Left lung (tissue), 4 donors: ENCODE measurements at regions not wholly inside any gene's neighbourhood (a gene's known extent, or its start where the extent isn't known, plus 50 kb on each side); places are given as distances from the start of the nearest gene placed in this dataset.

Experiments used
- ATAC-seq: fragments of 200-7000 bp; cut with Tn5 transposase; one replicate; pipeline ENCODE4 v1.9.1; 2020; ENCODE audit warnings: moderate library complexity
- DNase-seq, 4 donors: peaks; one replicate each; pipeline ENCODE4 v3.0.0-alpha.2; 2013 to 2020
- H3K27ac ChIP-seq, 2 donors: fragments of 200-600 bp; sonication (generic) in 1 of 2; one replicate each; pipeline versions ENCODE4 v1.5.0 to v1.8.0; 2020 to 2021
- H3K27me3 ChIP-seq, 2 donors: fragments of 200-600 bp; sonication (generic) in 1 of 2; one replicate each; pipeline versions ENCODE4 v1.5.0 to v1.8.0; 2020 to 2021
- H3K36me3 ChIP-seq, 2 donors: fragments of 200-600 bp; sonication (generic) in 1 of 2; one replicate each; pipeline versions ENCODE4 v1.5.0 to v1.8.0; 2020 to 2021
- H3K4me1 ChIP-seq, 2 donors: fragments of 200-600 bp; one replicate each; pipeline ENCODE4 v1.8.0; 2021
- H3K4me3 ChIP-seq, 2 donors: fragments of 200-600 bp; sonication (generic) in 1 of 2; one replicate each; pipeline versions ENCODE4 v1.5.0 to v1.8.0; 2020 to 2021; ENCODE audit warnings: mild to moderate bottlenecking in 1 of 2
- H3K9me3 ChIP-seq, 2 donors: fragments of 200-600 bp; sonication (generic) in 1 of 2; one replicate each; pipeline versions ENCODE4 v1.5.0 to v1.8.0; 2020 to 2021
- intact Hi-C, 2 donors: fragments of 100-400 bp; cut with DNase I; formaldehyde crosslinking; loops; one replicate each; pipeline versions ENCODE4 v1.11.2 to v1.14.2; 2022
- TF ChIP-seq, protein P1 (sequence below), 2 donors: fragments of 200-600 bp; sonication (generic) in 1 of 2; IDR thresholded peaks; one replicate each; pipeline versions ENCODE4 v1.5.0 to v1.8.0; 2021; ENCODE audit warnings: antibody characterized with exemption in 2 of 2
- donor health status: DM: no; HTN: yes; CAD: no.
- donor health status: DM: no; HTN: no; CAD: no.

DNA sequence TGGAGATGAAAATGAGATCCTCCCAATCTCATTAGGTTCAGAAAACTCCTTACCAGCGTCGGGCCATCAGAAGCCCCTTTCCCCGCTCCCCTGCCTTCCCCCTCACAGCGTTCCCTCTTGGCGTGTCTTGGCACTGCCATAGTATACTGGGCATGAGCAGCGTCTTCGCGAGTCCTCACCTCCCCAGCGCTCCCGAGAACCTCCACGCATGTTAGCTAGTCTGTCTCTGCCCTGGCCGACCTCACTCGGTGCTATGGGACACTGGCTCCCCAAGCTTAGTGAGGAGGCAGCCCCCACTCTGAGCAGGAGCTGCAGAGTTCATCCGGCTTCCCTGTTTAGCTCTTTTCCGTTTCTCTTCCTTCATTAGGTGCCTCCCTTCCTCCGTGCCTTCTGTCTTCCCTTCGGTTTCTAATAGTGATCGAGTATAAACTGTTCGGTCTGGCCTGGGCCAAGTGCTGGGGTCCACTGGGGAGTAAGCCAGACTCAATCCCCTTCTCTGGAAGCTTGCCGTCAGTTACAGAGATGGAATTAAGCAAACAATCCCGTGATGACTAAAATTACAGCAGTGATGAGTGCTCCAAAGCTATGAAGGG is 63.8 kb upstream of the OPCML start:
- Histone ChIP-seq H3K27ac (no peak overlapping the region), H3K9me3 (peaks cover 0 to 3% of the 10 kb centered on the region in 2 donors), H3K4me1 (no peaks in the 10 kb centered on the region), H3K36me3 (no peaks in the 10 kb centered on the region), H3K4me3 (no peak overlapping the region), H3K27me3 (no peaks in the 10 kb centered on the region)
- ATAC-seq, result no peak
- TF ChIP-seq, protein P1, sequence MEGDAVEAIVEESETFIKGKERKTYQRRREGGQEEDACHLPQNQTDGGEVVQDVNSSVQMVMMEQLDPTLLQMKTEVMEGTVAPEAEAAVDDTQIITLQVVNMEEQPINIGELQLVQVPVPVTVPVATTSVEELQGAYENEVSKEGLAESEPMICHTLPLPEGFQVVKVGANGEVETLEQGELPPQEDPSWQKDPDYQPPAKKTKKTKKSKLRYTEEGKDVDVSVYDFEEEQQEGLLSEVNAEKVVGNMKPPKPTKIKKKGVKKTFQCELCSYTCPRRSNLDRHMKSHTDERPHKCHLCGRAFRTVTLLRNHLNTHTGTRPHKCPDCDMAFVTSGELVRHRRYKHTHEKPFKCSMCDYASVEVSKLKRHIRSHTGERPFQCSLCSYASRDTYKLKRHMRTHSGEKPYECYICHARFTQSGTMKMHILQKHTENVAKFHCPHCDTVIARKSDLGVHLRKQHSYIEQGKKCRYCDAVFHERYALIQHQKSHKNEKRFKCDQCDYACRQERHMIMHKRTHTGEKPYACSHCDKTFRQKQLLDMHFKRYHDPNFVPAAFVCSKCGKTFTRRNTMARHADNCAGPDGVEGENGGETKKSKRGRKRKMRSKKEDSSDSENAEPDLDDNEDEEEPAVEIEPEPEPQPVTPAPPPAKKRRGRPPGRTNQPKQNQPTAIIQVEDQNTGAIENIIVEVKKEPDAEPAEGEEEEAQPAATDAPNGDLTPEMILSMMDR (IDR thresholded peaks at IDR 0.05), result no peak
- DNase-seq, result peak in 1 of 4 donors; percentile 62
- intact Hi-C loops, result no loop called here

DNA sequence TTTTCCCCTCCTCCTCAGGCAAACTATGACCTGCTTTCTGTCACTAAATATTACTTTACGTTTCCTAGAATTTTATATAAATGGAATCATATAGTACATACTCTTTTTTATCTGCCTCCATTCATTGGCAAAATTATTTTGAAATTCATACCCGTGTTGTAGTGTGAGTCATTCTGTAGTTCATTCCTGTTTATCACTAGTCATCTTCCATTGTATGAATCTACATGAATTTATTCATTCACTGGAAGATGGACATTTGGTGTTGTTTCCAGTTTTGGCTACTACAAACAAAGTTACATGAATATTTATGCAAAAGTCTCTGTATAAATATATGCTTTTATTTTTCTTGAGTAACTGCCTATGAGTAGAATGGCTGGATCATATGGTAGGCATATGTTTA is 60.7 kb upstream of the OPCML start:
- TF ChIP-seq, protein P1 (IDR thresholded peaks at IDR 0.05), result no peak
- Histone ChIP-seq H3K9me3 (peaks cover 0 to 3% of the 10 kb centered on the region in 2 donors), H3K36me3 (no peaks in the 10 kb centered on the region), H3K27ac (no peak overlapping the region), H3K4me1 (no peaks in the 10 kb centered on the region), H3K27me3 (no peaks in the 10 kb centered on the region), H3K4me3 (no peak overlapping the region)
- ATAC-seq (no peak), DNase-seq (no peak)
- intact Hi-C loops, result no loop called here

DNA sequence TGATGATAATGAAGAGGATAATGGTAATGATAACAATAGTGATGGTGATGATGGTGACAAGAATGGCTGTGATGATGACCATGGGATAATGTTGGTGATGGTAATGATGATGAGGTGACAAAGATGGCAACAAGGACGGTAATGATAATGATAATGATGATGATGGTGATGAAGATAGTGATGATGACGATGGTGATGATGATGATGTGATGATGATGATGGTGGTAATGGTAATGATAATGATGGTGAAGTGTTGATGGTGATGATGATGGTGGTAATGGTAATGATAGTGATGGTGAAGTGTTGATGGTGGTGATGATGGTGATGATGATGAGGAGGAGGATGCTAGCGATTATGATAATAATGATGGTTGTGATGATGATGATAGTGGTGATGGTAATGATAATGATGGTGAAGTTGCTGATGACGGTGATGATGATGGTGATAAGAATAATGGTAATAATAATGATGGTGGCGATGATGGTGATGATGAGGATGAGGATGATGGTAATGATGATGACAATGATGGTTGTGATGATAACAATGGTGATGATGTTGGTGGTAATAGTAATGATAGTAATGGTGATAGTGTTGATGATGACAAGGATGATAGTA is 54.7 kb upstream of the OPCML start:
- intact Hi-C loops, result no loop called here
- ATAC-seq (no peak), DNase-seq (no peak)
- Histone ChIP-seq H3K9me3 (peaks cover 0 to 2% of the 10 kb centered on the region in 2 donors), H3K4me1 (no peaks in the 10 kb centered on the region), H3K27me3 (no peaks in the 10 kb centered on the region), H3K27ac (no peak overlapping the region), H3K4me3 (no peak overlapping the region), H3K36me3 (no peaks in the 10 kb centered on the region)
- TF ChIP-seq, protein P1 (IDR thresholded peaks at IDR 0.05), result no peak

DNA sequence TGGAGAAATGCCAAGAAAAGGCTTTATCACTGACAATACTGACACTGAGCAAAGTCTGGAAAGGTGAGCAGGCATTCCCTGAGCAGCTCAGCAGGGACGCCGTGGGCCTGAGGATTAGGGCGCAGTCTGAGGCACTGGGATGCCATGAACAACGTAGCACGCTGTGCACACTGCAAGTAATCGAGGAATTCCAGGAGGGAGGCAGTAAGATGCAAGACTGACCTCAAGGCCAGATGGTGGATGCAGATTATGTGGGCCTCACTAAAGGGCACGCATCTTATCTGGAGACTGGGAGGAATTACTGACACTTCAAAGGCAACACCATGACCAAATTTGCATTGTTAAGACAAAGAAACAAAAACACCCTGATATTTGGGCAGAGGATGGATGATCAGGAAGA is 50.4 kb upstream of the OPCML start:
- H3K4me3 ChIP-seq, result no peak overlapping the region
- TF ChIP-seq, protein P1 (IDR thresholded peaks at IDR 0.05), result no peak
- no peak overlapping the region for H3K27ac ChIP-seq
- intact Hi-C loops, result no loop called here
- ATAC-seq, result no peak
- H3K36me3 ChIP-seq, result no peaks in the 10 kb centered on the region
- DNase-seq, result no peak
- peaks cover 0 to 1% of the 10 kb centered on the region in 2 donors for H3K9me3 ChIP-seq
- H3K27me3 ChIP-seq, result peaks cover 0 to 7% of the 10 kb centered on the region in 2 donors
- H3K4me1 ChIP-seq, result no peaks in the 10 kb centered on the region

DNA sequence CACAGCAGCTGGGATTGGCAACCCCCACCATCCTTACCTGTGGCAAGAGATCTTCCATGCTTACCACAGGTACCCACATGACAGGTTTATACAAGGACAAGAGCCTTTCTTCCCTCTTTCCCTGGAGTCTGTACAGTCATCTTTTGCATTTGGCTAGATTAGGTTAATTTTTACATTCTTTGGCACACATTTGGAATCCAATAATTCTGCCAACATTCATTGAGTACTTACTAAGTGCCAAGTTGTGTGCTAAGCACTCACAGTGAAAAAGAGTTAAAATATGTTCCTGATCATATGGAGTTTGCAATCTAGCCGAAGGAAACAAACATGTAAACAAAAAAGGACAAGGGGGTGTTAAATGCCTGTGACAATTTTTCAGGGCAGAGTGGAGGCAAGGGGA is 50.0 kb upstream of the OPCML start:
- TF ChIP-seq, protein P1 (IDR thresholded peaks at IDR 0.05), result no peak
- H3K27ac ChIP-seq, result no peak overlapping the region
- DNase-seq (no peak), ATAC-seq (no peak)
- no peaks in the 10 kb centered on the region for H3K36me3 ChIP-seq
- H3K9me3 ChIP-seq, result no peaks in the 10 kb centered on the region
- H3K4me3 ChIP-seq, result no peak overlapping the region
- peaks cover 0 to 7% of the 10 kb centered on the region in 2 donors for H3K27me3 ChIP-seq
- no peaks in the 10 kb centered on the region for H3K4me1 ChIP-seq
- intact Hi-C loops, result no loop called here
